ENCODE measurements at regions not wholly inside any gene's neighbourhood (a gene's known extent, or its start where the extent isn't known, plus 50 kb on each side); places are given as distances from the start of the nearest gene placed in this dataset.

- Mint-ChIP-seq H3K27me3 (ENCODE audit: low read depth) (no peaks in the 10 kb centered on the region), H3K36me3 (no peaks in the 10 kb centered on the region), H3K4me3 (no peak overlapping the region), H3K27ac (no peak overlapping the region), H3K4me1 (no peaks in the 10 kb centered on the region), H3K9me3 (peaks cover 18% of the 10 kb centered on the region)
- no peak for DNase-seq (ENCODE audit: low spot score in 2 of 2, unreplicated experiment in 2 of 2)
- TF ChIP-seq CTCF (IDR thresholded peaks at IDR 0.05; ENCODE audit: unreplicated experiment), result no peak
These were observed 416.1 kb upstream of the LMCD1 start for GRCh38 chr3:8085498-8085897.

GRCh38 chr3:8087951-8088350 lies 413.7 kb upstream of the LMCD1 start:
- no peak for TF ChIP-seq CTCF (IDR thresholded peaks at IDR 0.05; ENCODE audit: unreplicated experiment)
- no peaks in the 10 kb centered on the region for H3K36me3 Mint-ChIP-seq
- DNase-seq (ENCODE audit: low spot score in 2 of 2, unreplicated experiment in 2 of 2), result no peak
- H3K4me3 Mint-ChIP-seq, result no peak overlapping the region
- no peaks in the 10 kb centered on the region for H3K27me3 Mint-ChIP-seq (ENCODE audit: low read depth)
- no peaks in the 10 kb centered on the region for H3K4me1 Mint-ChIP-seq
- H3K9me3 Mint-ChIP-seq, result peaks cover 18% of the 10 kb centered on the region
- no peak overlapping the region for H3K27ac Mint-ChIP-seq

- no peaks in the 10 kb centered on the region for H3K4me1 Mint-ChIP-seq
- H3K27me3 Mint-ChIP-seq (ENCODE audit: low read depth), result no peaks in the 10 kb centered on the region
- H3K9me3 Mint-ChIP-seq, result peaks cover 4% of the 10 kb centered on the region
- DNase-seq (ENCODE audit: low spot score in 2 of 2, unreplicated experiment in 2 of 2), result no peak
- no peak overlapping the region for H3K27ac Mint-ChIP-seq
- no peak overlapping the region for H3K4me3 Mint-ChIP-seq
- no peaks in the 10 kb centered on the region for H3K36me3 Mint-ChIP-seq
- no peak for TF ChIP-seq CTCF (IDR thresholded peaks at IDR 0.05; ENCODE audit: unreplicated experiment)
These were observed 407.2 kb upstream of the LMCD1 start for GRCh38 chr3:8094415-8094814.

GRCh38 chr3:8095724-8096123 lies 405.9 kb upstream of the LMCD1 start:
- Mint-ChIP-seq H3K4me3 (no peak overlapping the region), H3K9me3 (no peaks in the 10 kb centered on the region), H3K27me3 (ENCODE audit: low read depth) (no peaks in the 10 kb centered on the region), H3K27ac (no peak overlapping the region), H3K4me1 (no peaks in the 10 kb centered on the region), H3K36me3 (no peaks in the 10 kb centered on the region)
- TF ChIP-seq CTCF (IDR thresholded peaks at IDR 0.05; ENCODE audit: unreplicated experiment), result no peak
- no peak for DNase-seq (ENCODE audit: low spot score in 2 of 2, unreplicated experiment in 2 of 2)

- no peaks in the 10 kb centered on the region for H3K4me1 Mint-ChIP-seq
These were observed 403.9 kb upstream of the LMCD1 start for GRCh38 chr3:8097690-8098089.

More at GRCh38 chr3:8097690-8098089, 403.9 kb upstream of the LMCD1 start:
- Mint-ChIP-seq H3K4me3 (no peak overlapping the region), H3K9me3 (no peaks in the 10 kb centered on the region), H3K27ac (no peak overlapping the region), H3K36me3 (no peaks in the 10 kb centered on the region), H3K27me3 (ENCODE audit: low read depth) (no peaks in the 10 kb centered on the region)
- TF ChIP-seq CTCF (IDR thresholded peaks at IDR 0.05; ENCODE audit: unreplicated experiment), result no peak
- DNase-seq (ENCODE audit: low spot score in 2 of 2, unreplicated experiment in 2 of 2), result no peak

Measured in mesothelial cell of epicardium (in vitro differentiated cells).